ENCODE measurements at regions not wholly inside any gene's neighbourhood (a gene's known extent, or its start where the extent isn't known, plus 50 kb on each side); places are given as distances from the start of the nearest gene placed in this dataset.
A peak's percentile ranks its signal among the peaks of the same experiment; 100 is the strongest.

DNA sequence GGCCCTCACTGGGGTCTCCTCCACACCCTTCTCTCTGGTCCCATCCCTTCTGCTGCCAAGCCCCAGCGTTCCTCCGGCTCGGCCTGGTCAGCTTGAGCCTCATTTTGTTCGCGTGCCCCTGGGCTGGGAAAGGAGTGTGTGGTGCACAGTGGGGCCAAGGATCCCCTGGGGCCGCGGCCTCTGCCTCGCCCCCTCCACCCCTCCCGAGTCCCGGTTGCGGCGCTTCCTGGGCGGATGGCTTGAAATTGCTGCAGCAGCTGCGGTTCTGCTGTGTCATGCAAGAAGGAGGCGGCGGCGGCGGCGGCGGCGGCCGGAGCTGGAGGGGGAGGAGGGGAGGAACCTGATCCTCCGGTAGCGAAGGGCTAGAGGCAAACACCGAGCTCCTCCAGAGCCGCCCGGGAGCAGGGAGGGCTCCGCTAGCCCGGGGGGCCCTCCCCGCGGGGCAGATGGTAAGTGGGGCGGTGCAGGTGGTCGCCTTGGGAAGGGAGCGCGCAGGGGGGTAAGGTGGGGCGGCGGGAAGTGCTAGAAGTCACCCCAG is 217.8 kb upstream of the MKLN1 start:
- Histone ChIP-seq H3K18ac (ENCODE audit: low read length) (peak overlapping the region; percentile 44), H2AFZ (ENCODE audit: insufficient read depth, low read length, poor library complexity) (peak overlapping the region; percentile 21), H4K91ac (ENCODE audit: low read depth, low read length) (peak overlapping the region; percentile 63), H3K27me3 (ENCODE audit: insufficient read depth, low read length) (peaks cover 5% of the 10 kb centered on the region), H3K9me3 (ENCODE audit: insufficient read depth, low read depth, low read length) (no peaks in the 10 kb centered on the region), H4K12ac (ENCODE audit: low read depth, low read length) (peak overlapping the region; percentile 31), H3K23ac (ENCODE audit: low read length) (no peak overlapping the region), H3K4ac (ENCODE audit: low read depth, low read length) (peak overlapping the region; percentile 1), H3K4me2 (ENCODE audit: low read length) (peak overlapping the region; percentile 75), H2BK12ac (ENCODE audit: low read length) (peak overlapping the region; percentile 23), H3K36me3 (ENCODE audit: control insufficient read depth in 1 of 2, insufficient read depth in 2 of 2, low read length in 2 of 2) (no peaks in the 10 kb centered on the region), H3K4me1 (ENCODE audit: control insufficient read depth in 1 of 2, insufficient read depth in 2 of 2, low read length in 2 of 2) (peaks cover 10 to 16% of the 10 kb centered on the region in 2 experiments), H2BK5ac (ENCODE audit: low read depth, low read length, poor library complexity) (peak overlapping the region; percentile 7), H3K27ac (ENCODE audit: low read depth, low read length) (no peak overlapping the region), H3K79me2 (ENCODE audit: control insufficient read depth, insufficient read depth, low read length, poor library complexity) (peaks cover 11% of the 10 kb centered on the region), H4K8ac (ENCODE audit: low read depth, low read length) (peak overlapping the region; percentile 73), H2BK120ac (ENCODE audit: insufficient read depth, low read length, poor library complexity) (peak overlapping the region; percentile 56), H2AK5ac (ENCODE audit: low read length) (no peak overlapping the region), H3K79me1 (ENCODE audit: low read length) (peaks cover 15% of the 10 kb centered on the region), H3K4me3 (ENCODE audit: low read depth, low read length) (peak overlapping the region; percentile 63), H3K14ac (ENCODE audit: low read length) (peak overlapping the region; percentile 62), H3K9ac (ENCODE audit: low read length) (peak overlapping the region; percentile 67)
- no CpG with 5 or more reads among the region's 37 CpGs for WGBS (ENCODE audit: extremely low coverage, insufficient coverage, insufficient read length)
- DNase-seq: peak; percentile 69 to 76

- H3K79me1 ChIP-seq (ENCODE audit: low read length): peaks cover 15% of the 10 kb centered on the region
- peak overlapping the region; percentile 59 for H3K4me3 ChIP-seq (ENCODE audit: low read depth, low read length)
- peak; percentile 67 to 81 for DNase-seq
These were observed 217.2 kb upstream of the MKLN1 start for GRCh38 chr7:131110297-131111080.

DNA sequence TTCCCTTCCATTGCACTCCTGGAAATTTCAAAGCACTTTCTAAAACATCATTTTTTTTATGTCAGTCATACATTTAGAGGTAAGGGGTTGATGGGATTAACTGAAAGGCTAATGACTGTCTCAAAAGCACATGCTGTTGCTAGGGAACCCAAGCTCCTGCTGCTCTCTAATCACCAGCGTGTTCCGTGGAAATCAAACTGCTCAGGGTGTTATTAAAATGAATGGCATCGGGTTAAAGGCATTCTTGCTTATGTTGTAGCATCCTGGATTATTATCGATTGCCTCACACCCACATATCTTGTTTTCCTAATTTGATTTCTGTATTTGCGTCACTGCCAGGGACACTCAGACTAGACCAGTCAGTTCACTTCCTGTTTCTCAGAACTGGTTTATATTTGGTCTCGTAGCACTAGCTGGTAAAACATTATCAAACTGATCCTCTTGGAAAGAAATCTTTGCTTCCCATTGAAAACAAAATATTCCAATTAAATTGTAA is 216.5 kb upstream of the MKLN1 start:
- no peak overlapping the region for H2AK5ac ChIP-seq (ENCODE audit: low read length)
- H3K79me1 ChIP-seq (ENCODE audit: low read length): peaks cover 14% of the 10 kb centered on the region
- no peak overlapping the region for H4K91ac ChIP-seq (ENCODE audit: low read depth, low read length)
- no peaks in the 10 kb centered on the region for H3K36me3 ChIP-seq (ENCODE audit: control insufficient read depth in 1 of 2, insufficient read depth in 2 of 2, low read length in 2 of 2)
- H4K8ac ChIP-seq (ENCODE audit: low read depth, low read length): no peak overlapping the region
- no peak overlapping the region for H3K4me2 ChIP-seq (ENCODE audit: low read length)
- H3K14ac ChIP-seq (ENCODE audit: low read length): no peak overlapping the region
- no peak overlapping the region for H2AFZ ChIP-seq (ENCODE audit: insufficient read depth, low read length, poor library complexity)
- H2BK120ac ChIP-seq (ENCODE audit: insufficient read depth, low read length, poor library complexity): no peak overlapping the region
- no peak overlapping the region for H4K12ac ChIP-seq (ENCODE audit: low read depth, low read length)
- H3K4ac ChIP-seq (ENCODE audit: low read depth, low read length): no peak overlapping the region
- peaks cover 7% of the 10 kb centered on the region for H3K79me2 ChIP-seq (ENCODE audit: control insufficient read depth, insufficient read depth, low read length, poor library complexity)
- H3K4me1 ChIP-seq (ENCODE audit: control insufficient read depth in 1 of 2, insufficient read depth in 2 of 2, low read length in 2 of 2): peaks cover 8 to 12% of the 10 kb centered on the region in 2 experiments
- peak; percentile 52 to 90 for DNase-seq
- no peak overlapping the region for H2BK5ac ChIP-seq (ENCODE audit: low read depth, low read length, poor library complexity)
- no peak overlapping the region for H3K9ac ChIP-seq (ENCODE audit: low read length)
- H2BK12ac ChIP-seq (ENCODE audit: low read length): no peak overlapping the region
- no peak overlapping the region for H3K23ac ChIP-seq (ENCODE audit: low read length)
- WGBS (ENCODE audit: extremely low coverage, insufficient coverage, insufficient read length): no CpG with 5 or more reads among the region's 6 CpGs
- H3K4me3 ChIP-seq (ENCODE audit: low read depth, low read length): no peak overlapping the region
- H3K9me3 ChIP-seq (ENCODE audit: insufficient read depth, low read depth, low read length): no peaks in the 10 kb centered on the region
- H3K27me3 ChIP-seq (ENCODE audit: insufficient read depth, low read length): peaks cover 5% of the 10 kb centered on the region
- H3K18ac ChIP-seq (ENCODE audit: low read length): no peak overlapping the region
- H3K27ac ChIP-seq (ENCODE audit: low read depth, low read length): no peak overlapping the region

More at GRCh38 chr7:131110297-131111080, 217.2 kb upstream of the MKLN1 start:
- Histone ChIP-seq H4K8ac (ENCODE audit: low read depth, low read length) (peak overlapping the region; percentile 73), H2AK5ac (ENCODE audit: low read length) (no peak overlapping the region), H3K9ac (ENCODE audit: low read length) (no peak overlapping the region), H2BK120ac (ENCODE audit: insufficient read depth, low read length, poor library complexity) (peak overlapping the region; percentile 16), H3K4ac (ENCODE audit: low read depth, low read length) (no peak overlapping the region), H4K12ac (ENCODE audit: low read depth, low read length) (no peak overlapping the region), H3K4me1 (ENCODE audit: control insufficient read depth in 1 of 2, insufficient read depth in 2 of 2, low read length in 2 of 2) (peaks cover 9 to 13% of the 10 kb centered on the region in 2 experiments), H3K23ac (ENCODE audit: low read length) (no peak overlapping the region), H3K27me3 (ENCODE audit: insufficient read depth, low read length) (peaks cover 5% of the 10 kb centered on the region), H3K14ac (ENCODE audit: low read length) (peak overlapping the region; percentile 44), H2AFZ (ENCODE audit: insufficient read depth, low read length, poor library complexity) (peak overlapping the region; percentile 21), H4K91ac (ENCODE audit: low read depth, low read length) (peak overlapping the region; percentile 63), H3K36me3 (ENCODE audit: control insufficient read depth in 1 of 2, insufficient read depth in 2 of 2, low read length in 2 of 2) (no peaks in the 10 kb centered on the region), H3K4me2 (ENCODE audit: low read length) (peak overlapping the region; percentile 75), H3K18ac (ENCODE audit: low read length) (peak overlapping the region; percentile 44), H3K9me3 (ENCODE audit: insufficient read depth, low read depth, low read length) (no peaks in the 10 kb centered on the region), H3K27ac (ENCODE audit: low read depth, low read length) (no peak overlapping the region), H2BK5ac (ENCODE audit: low read depth, low read length, poor library complexity) (peak overlapping the region; percentile 7), H2BK12ac (ENCODE audit: low read length) (peak overlapping the region; percentile 14), H3K79me2 (ENCODE audit: control insufficient read depth, insufficient read depth, low read length, poor library complexity) (peaks cover 10% of the 10 kb centered on the region)
- no CpG with 5 or more reads among the region's 12 CpGs for WGBS (ENCODE audit: extremely low coverage, insufficient coverage, insufficient read length)

- no peak overlapping the region for H2BK120ac ChIP-seq (ENCODE audit: insufficient read depth, low read length, poor library complexity)
- no peak overlapping the region for H3K4ac ChIP-seq (ENCODE audit: low read depth, low read length)
- H2BK12ac ChIP-seq (ENCODE audit: low read length): no peak overlapping the region
- DNase-seq: no peak
- no peak overlapping the region for H2BK5ac ChIP-seq (ENCODE audit: low read depth, low read length, poor library complexity)
- H3K9me3 ChIP-seq (ENCODE audit: insufficient read depth, low read depth, low read length): no peaks in the 10 kb centered on the region
- H4K12ac ChIP-seq (ENCODE audit: low read depth, low read length): no peak overlapping the region
- no peak overlapping the region for H3K23ac ChIP-seq (ENCODE audit: low read length)
- no CpG with 5 or more reads among the region's 3 CpGs for whole genome bisulfite sequencing (ENCODE audit: extremely low coverage, insufficient coverage, insufficient read length)
- no peak overlapping the region for H4K8ac ChIP-seq (ENCODE audit: low read depth, low read length)
- H2AFZ ChIP-seq (ENCODE audit: insufficient read depth, low read length, poor library complexity): no peak overlapping the region
- H4K91ac ChIP-seq (ENCODE audit: low read depth, low read length): no peak overlapping the region
- H3K79me2 ChIP-seq (ENCODE audit: control insufficient read depth, insufficient read depth, low read length, poor library complexity): peaks cover 6% of the 10 kb centered on the region
- H2AK5ac ChIP-seq (ENCODE audit: low read length): no peak overlapping the region
- H3K4me3 ChIP-seq (ENCODE audit: low read depth, low read length): no peak overlapping the region
- no peak overlapping the region for H3K4me2 ChIP-seq (ENCODE audit: low read length)
- H3K27ac ChIP-seq (ENCODE audit: low read depth, low read length): no peak overlapping the region
- H3K18ac ChIP-seq (ENCODE audit: low read length): no peak overlapping the region
- peaks cover 11% of the 10 kb centered on the region for H3K79me1 ChIP-seq (ENCODE audit: low read length)
- H3K27me3 ChIP-seq (ENCODE audit: insufficient read depth, low read length): peaks cover 5% of the 10 kb centered on the region
- no peaks in the 10 kb centered on the region for H3K36me3 ChIP-seq (ENCODE audit: control insufficient read depth in 1 of 2, insufficient read depth in 2 of 2, low read length in 2 of 2)
- H3K9ac ChIP-seq (ENCODE audit: low read length): no peak overlapping the region
- no peak overlapping the region for H3K14ac ChIP-seq (ENCODE audit: low read length)
- H3K4me1 ChIP-seq (ENCODE audit: control insufficient read depth in 1 of 2, insufficient read depth in 2 of 2, low read length in 2 of 2): peaks cover 8 to 9% of the 10 kb centered on the region in 2 experiments
These were observed 215.9 kb upstream of the MKLN1 start for GRCh38 chr7:131111792-131112191.

Data from trophoblast cell (in vitro differentiated cells and primary cell).